Stimulated activated CD8-positive, alpha-beta memory T cell treated with anti-CD3 and anti-CD28 coated beads, Interleukin-7, amount 100 ng/mL, for 1 hour (primary cell): ENCODE measurements at regions not wholly inside any gene's neighbourhood (a gene's known extent, or its start where the extent isn't known, plus 50 kb on each side); places are given as distances from the start of the nearest gene placed in this dataset.
"Not testable (repeated sequence)": the region's sequence is repeated elsewhere in the genome, so short reads cannot be mapped to it uniquely, and the experiment has no call there.

Experiments
- DNase-seq, 2 donors: peaks; one replicate each; pipeline ENCODE4 v3.0.0-alpha.2; 2020; ENCODE audit warnings: low read depth in 2 of 2

GRCh38 chr2:145927131-145927950 lies 1407.4 kb upstream of the ZEB2 start:
- DNase-seq = no peak

- no peak for DNase-seq
Observed at GRCh38 chr2:145925591-145925990, 1405.7 kb upstream of the ZEB2 start.

GRCh38 chr2:145919477-145919876 lies 1399.6 kb upstream of the ZEB2 start:
- no peak for DNase-seq

GRCh38 chr2:145918951-145919350 lies 1399.0 kb upstream of the ZEB2 start:
- DNase-seq = no peak

- DNase-seq = no peak
Observed at GRCh38 chr2:145916799-145917198, 1396.9 kb upstream of the ZEB2 start.

GRCh38 chr2:145914716-145915115 lies 1394.8 kb upstream of the ZEB2 start:
- no peak for DNase-seq

GRCh38 chr2:145910416-145910815 lies 1390.5 kb upstream of the ZEB2 start:
- no peak for DNase-seq

- no peak for DNase-seq
Observed at GRCh38 chr2:145909766-145910165, 1389.8 kb upstream of the ZEB2 start.

- no peak for DNase-seq
Observed at GRCh38 chr2:145909175-145909755, 1389.3 kb upstream of the ZEB2 start.

- DNase-seq = no peak
Observed at GRCh38 chr2:145906354-145906753, 1386.4 kb upstream of the ZEB2 start.

- DNase-seq = no peak
Observed at GRCh38 chr2:145905371-145905770, 1385.5 kb upstream of the ZEB2 start.

GRCh38 chr2:145897151-145897550 lies 1377.2 kb upstream of the ZEB2 start:
- DNase-seq = no peak

- no peak for DNase-seq
Observed at GRCh38 chr2:145887915-145888314, 1368.0 kb upstream of the ZEB2 start.

GRCh38 chr2:145880997-145881396 lies 1361.1 kb upstream of the ZEB2 start:
- DNase-seq = not testable (repeated sequence)

GRCh38 chr2:145875016-145875415 lies 1355.1 kb upstream of the ZEB2 start:
- DNase-seq = no peak

GRCh38 chr2:145874466-145874865 lies 1354.5 kb upstream of the ZEB2 start:
- no peak for DNase-seq

- no peak for DNase-seq
Observed at GRCh38 chr2:145864501-145864900, 1344.6 kb upstream of the ZEB2 start.

- DNase-seq = no peak
Observed at GRCh38 chr2:145861940-145862339, 1342.0 kb upstream of the ZEB2 start.

GRCh38 chr2:145860083-145860482 lies 1340.2 kb upstream of the ZEB2 start:
- DNase-seq = no peak

GRCh38 chr2:145855142-145855541 lies 1335.2 kb upstream of the ZEB2 start:
- no peak for DNase-seq

- no peak for DNase-seq
Observed at GRCh38 chr2:145854039-145854755, 1334.3 kb upstream of the ZEB2 start.

GRCh38 chr2:145851730-145852129 lies 1331.8 kb upstream of the ZEB2 start:
- no peak for DNase-seq

GRCh38 chr2:145849466-145849865 lies 1329.5 kb upstream of the ZEB2 start:
- DNase-seq = no peak
